K562 (cell line): ENCODE measurements at regions not wholly inside any gene's neighbourhood (a gene's known extent, or its start where the extent isn't known, plus 50 kb on each side); places are given as distances from the start of the nearest gene placed in this dataset.

Source experiments
- ESRRA ChIP-seq: fragments of 450-650 bp; IDR thresholded peaks from 2 replicates; pipeline ENCODE4 v1.6.1; 2014; ENCODE audit warnings: low read depth, mild to moderate bottlenecking, moderate library complexity, borderline replicate concordance
- EZH2 ChIP-seq: IDR thresholded peaks from 2 replicates; pipeline ENCODE4 v1.6.1; 2012; ENCODE audit warnings: low read depth, mild to moderate bottlenecking, inconsistent platforms, low read length, borderline replicate concordance
- HDAC6 ChIP-seq: IDR thresholded peaks from 2 replicates; pipeline ENCODE4 v1.6.1; 2012; ENCODE audit warnings: low read depth, mild to moderate bottlenecking, control low read depth, inconsistent platforms, low read length, moderate library complexity
- JUN ChIP-seq, 2 experiments: sonication (generic) in 1 of 2; formaldehyde crosslinking in 1 of 2; IDR thresholded peaks; 2 replicates each; pipeline versions ENCODE4 v1.6.1 to v1.8.0; 2012 to 2022; ENCODE audit warnings: borderline replicate concordance in 2 of 2, mild to moderate bottlenecking in 2 of 2, improper control_type of control experiment in 1 of 2, low read depth in 1 of 2, low read length in 1 of 2, missing genetic modification reagents in 1 of 2
- ZNF124 ChIP-seq: sonication (generic); formaldehyde crosslinking; IDR thresholded peaks from 2 replicates; pipeline ENCODE4 v1.8.1; 2022; ENCODE audit warnings: missing genetic modification reagents
- TF ChIP-seq, protein P1 (sequence below), 3 experiments: IDR thresholded peaks in 2 of 3; conservative IDR thresholded peaks in 1 of 3; 2 replicates each; pipeline ENCODE4 v1.5.1; 2011 to 2012; ENCODE audit warnings: low read length in 3 of 3, mild to moderate bottlenecking in 3 of 3, control low read depth in 2 of 3, improper control_type of control experiment in 1 of 3, inconsistent platforms in 1 of 3, low read depth in 1 of 3, mixed read lengths in 1 of 3, moderate library complexity in 1 of 3; ENCODE audit not compliant: insufficient read depth in 2 of 3
- TF ChIP-seq, protein P2 (sequence below): IDR thresholded peaks from 3 replicates; pipeline ENCODE4 v1.6.1; 2011; ENCODE audit warnings: borderline replicate concordance, mild to moderate bottlenecking, moderate library complexity; ENCODE audit not compliant: insufficient read length; ENCODE audit errors: extremely low read depth

DNA sequence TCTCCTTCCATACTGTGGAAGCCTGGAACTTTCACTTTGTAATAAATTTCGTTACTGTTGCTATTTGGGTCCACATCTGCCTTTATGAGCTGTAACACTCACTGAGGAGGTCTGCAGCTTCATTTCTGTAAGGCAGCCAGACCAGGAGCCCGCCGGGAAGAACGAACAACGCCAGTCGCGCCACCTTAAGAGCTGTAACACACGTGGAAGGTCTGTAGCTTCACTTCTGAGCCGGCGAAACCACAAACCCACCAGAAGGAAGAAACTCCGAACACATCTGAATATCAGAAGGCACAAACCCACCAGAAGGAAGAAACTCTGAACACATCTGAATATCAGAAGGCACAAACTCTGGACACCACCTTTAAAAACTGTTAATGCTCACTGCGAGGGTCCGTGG is 589.9 kb upstream of the SLC35B3 start:
- TF ChIP-seq HDAC6 (no peak), JUN (IDR thresholded peaks at IDR 0.05; ENCODE audit: borderline replicate concordance, low read depth, low read length) (no peak), JUN (CRISPR knock-in tag; IDR thresholded peaks at IDR 0.05; ENCODE audit: borderline replicate concordance) (no peak), EZH2 (no peak), ZNF124 (CRISPR knock-in tag) (no peak), ESRRA (no peak)
- TF ChIP-seq, protein P1, sequence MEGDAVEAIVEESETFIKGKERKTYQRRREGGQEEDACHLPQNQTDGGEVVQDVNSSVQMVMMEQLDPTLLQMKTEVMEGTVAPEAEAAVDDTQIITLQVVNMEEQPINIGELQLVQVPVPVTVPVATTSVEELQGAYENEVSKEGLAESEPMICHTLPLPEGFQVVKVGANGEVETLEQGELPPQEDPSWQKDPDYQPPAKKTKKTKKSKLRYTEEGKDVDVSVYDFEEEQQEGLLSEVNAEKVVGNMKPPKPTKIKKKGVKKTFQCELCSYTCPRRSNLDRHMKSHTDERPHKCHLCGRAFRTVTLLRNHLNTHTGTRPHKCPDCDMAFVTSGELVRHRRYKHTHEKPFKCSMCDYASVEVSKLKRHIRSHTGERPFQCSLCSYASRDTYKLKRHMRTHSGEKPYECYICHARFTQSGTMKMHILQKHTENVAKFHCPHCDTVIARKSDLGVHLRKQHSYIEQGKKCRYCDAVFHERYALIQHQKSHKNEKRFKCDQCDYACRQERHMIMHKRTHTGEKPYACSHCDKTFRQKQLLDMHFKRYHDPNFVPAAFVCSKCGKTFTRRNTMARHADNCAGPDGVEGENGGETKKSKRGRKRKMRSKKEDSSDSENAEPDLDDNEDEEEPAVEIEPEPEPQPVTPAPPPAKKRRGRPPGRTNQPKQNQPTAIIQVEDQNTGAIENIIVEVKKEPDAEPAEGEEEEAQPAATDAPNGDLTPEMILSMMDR (IDR thresholded peaks at IDR 0.05 in 2 of 3, conservative IDR thresholded peaks at IDR 0.05 in 1 of 3; ENCODE audit: insufficient read depth in 2 of 3, low read depth in 1 of 3, low read length in 3 of 3) = no peak
- TF ChIP-seq, protein P2, sequence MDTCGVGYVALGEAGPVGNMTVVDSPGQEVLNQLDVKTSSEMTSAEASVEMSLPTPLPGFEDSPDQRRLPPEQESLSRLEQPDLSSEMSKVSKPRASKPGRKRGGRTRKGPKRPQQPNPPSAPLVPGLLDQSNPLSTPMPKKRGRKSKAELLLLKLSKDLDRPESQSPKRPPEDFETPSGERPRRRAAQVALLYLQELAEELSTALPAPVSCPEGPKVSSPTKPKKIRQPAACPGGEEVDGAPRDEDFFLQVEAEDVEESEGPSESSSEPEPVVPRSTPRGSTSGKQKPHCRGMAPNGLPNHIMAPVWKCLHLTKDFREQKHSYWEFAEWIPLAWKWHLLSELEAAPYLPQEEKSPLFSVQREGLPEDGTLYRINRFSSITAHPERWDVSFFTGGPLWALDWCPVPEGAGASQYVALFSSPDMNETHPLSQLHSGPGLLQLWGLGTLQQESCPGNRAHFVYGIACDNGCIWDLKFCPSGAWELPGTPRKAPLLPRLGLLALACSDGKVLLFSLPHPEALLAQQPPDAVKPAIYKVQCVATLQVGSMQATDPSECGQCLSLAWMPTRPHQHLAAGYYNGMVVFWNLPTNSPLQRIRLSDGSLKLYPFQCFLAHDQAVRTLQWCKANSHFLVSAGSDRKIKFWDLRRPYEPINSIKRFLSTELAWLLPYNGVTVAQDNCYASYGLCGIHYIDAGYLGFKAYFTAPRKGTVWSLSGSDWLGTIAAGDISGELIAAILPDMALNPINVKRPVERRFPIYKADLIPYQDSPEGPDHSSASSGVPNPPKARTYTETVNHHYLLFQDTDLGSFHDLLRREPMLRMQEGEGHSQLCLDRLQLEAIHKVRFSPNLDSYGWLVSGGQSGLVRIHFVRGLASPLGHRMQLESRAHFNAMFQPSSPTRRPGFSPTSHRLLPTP = no peak
